OCI-LY7 (cell line): ENCODE measurements at regions not wholly inside any gene's neighbourhood (a gene's known extent, or its start where the extent isn't known, plus 50 kb on each side); places are given as distances from the start of the nearest gene placed in this dataset.

Experiments
- CTCF ChIP-seq: fragments of 200-600 bp; sonication (generic); conservative IDR thresholded peaks from 2 replicates; pipeline ENCODE4 v1.5.1; 2014; ENCODE audit warnings: mild to moderate bottlenecking, antibody characterized with exemption, low read length, moderate library complexity, mixed read lengths
- EZH2phosphoT487 ChIP-seq: fragments of 200-600 bp; sonication (generic); IDR thresholded peaks from 2 replicates; pipeline ENCODE4 v1.6.1; 2018; ENCODE audit warnings: low read depth, borderline replicate concordance, mild to moderate bottlenecking, mixed run types, antibody characterized with exemption, low read length, moderate library complexity, mixed read lengths

DNA sequence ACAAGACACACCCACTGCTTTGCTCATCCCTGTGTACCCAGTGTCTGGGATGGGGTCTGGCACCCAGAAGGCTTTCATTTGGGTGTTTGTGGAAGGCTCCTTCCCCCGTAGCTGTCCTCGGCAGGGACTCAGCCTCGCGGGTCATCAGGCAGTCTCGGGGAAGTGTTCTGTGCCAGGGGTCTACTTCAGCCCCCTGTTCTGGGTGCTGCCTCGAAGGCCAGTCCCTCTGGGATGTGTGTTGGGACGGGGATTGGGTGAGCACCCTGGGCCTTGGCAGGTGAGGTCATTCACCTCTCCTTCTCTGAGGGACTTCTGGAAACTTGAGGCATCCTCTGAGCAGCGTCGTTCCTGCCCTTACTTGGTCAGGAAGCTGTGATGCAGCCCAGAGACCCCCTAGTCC is 65.5 kb downstream of the RPUSD4 start:
- TF ChIP-seq CTCF: no peak
- no peak for TF ChIP-seq EZH2phosphoT487
